22Rv1 (cell line): ENCODE measurements at regions not wholly inside any gene's neighbourhood (a gene's known extent, or its start where the extent isn't known, plus 50 kb on each side); places are given as distances from the start of the nearest gene placed in this dataset.

ENCODE experiments used
- ZFX ChIP-seq: fragments of 450-650 bp; IDR thresholded peaks from 2 replicates; pipeline ENCODE4 v1.6.1; 2017; ENCODE audit warnings: antibody characterized with exemption, borderline replicate concordance
- TF ChIP-seq, protein P1 (sequence below): fragments of 450-650 bp; IDR thresholded peaks from 2 replicates; pipeline ENCODE4 v1.5.1; 2017; ENCODE audit warnings: mild to moderate bottlenecking

DNA sequence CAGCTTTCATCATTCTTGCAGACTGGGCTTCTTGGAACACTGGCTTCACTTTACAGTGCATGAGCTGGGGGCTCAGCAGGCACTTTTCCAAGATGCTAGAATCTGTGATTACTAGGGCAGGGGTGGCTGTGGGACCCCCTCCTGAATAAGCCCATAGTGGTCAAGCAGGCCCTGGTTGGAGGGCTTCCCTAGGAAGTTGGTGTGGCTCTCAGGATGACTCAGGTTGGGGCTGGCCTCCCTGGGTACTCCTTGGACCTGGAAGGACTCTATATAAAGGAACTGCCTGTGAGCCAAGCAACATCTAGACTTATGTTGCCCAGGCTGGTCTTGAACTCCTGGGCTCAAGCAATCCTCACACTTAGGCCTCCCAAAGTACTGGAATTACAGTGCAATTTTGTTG lies 88.3 kb upstream of the HELT start:
- TF ChIP-seq, protein P1, sequence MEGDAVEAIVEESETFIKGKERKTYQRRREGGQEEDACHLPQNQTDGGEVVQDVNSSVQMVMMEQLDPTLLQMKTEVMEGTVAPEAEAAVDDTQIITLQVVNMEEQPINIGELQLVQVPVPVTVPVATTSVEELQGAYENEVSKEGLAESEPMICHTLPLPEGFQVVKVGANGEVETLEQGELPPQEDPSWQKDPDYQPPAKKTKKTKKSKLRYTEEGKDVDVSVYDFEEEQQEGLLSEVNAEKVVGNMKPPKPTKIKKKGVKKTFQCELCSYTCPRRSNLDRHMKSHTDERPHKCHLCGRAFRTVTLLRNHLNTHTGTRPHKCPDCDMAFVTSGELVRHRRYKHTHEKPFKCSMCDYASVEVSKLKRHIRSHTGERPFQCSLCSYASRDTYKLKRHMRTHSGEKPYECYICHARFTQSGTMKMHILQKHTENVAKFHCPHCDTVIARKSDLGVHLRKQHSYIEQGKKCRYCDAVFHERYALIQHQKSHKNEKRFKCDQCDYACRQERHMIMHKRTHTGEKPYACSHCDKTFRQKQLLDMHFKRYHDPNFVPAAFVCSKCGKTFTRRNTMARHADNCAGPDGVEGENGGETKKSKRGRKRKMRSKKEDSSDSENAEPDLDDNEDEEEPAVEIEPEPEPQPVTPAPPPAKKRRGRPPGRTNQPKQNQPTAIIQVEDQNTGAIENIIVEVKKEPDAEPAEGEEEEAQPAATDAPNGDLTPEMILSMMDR: no peak
- no peak for TF ChIP-seq ZFX
